DND-41 (cell line): ENCODE measurements at regions not wholly inside any gene's neighbourhood (a gene's known extent, or its start where the extent isn't known, plus 50 kb on each side); places are given as distances from the start of the nearest gene placed in this dataset.

Source experiments
- ATAC-seq: fragments of 200-7000 bp; cut with Tn5 transposase; 3 replicates; pipeline ENCODE4 v1.9.1; 2021; ENCODE audit warnings: low read depth; ENCODE audit not compliant: insufficient read depth
- DNase-seq: peaks from one replicate; pipeline ENCODE4 v3.0.0-alpha.2; 2020
- H2AFZ ChIP-seq: 2 replicates; pipeline ENCODE4 v1.6.0; 2012; ENCODE audit warnings: low read depth, low read length
- H3K27ac ChIP-seq: 2 replicates; pipeline ENCODE4 v1.5.1; 2012; ENCODE audit warnings: low read length, inconsistent platforms
- H3K27me3 ChIP-seq: fragments of 200-600 bp; sonication (generic); 2 replicates; pipeline ENCODE4 v1.6.0; 2012; ENCODE audit warnings: low read length, mild to moderate bottlenecking, inconsistent platforms; ENCODE audit not compliant: insufficient read depth, poor library complexity
- H3K36me3 ChIP-seq: 2 replicates; pipeline ENCODE4 v1.5.1; 2012; ENCODE audit warnings: low read length, inconsistent platforms; ENCODE audit not compliant: insufficient read depth
- H3K4me1 ChIP-seq: 2 replicates; pipeline ENCODE4 v1.5.1; 2012; ENCODE audit warnings: mild to moderate bottlenecking, low read length; ENCODE audit not compliant: insufficient read depth
- H3K4me2 ChIP-seq: 2 replicates; pipeline ENCODE4 v1.6.0; 2012; ENCODE audit warnings: mild to moderate bottlenecking, moderate library complexity, low read length, inconsistent platforms; ENCODE audit not compliant: insufficient read depth
- H3K4me3 ChIP-seq, 2 experiments: fragments of 200-600 bp in 1 of 2; shearing (Covaris generic) in 1 of 2; 2 replicates each; pipeline ENCODE4 v1.5.1; 2012 to 2016; ENCODE audit warnings: inconsistent platforms in 2 of 2, low read length in 2 of 2, mild to moderate bottlenecking in 2 of 2, low read depth in 1 of 2, moderate library complexity in 1 of 2
- H3K79me2 ChIP-seq: 2 replicates; pipeline ENCODE4 v1.6.0; 2012; ENCODE audit warnings: low read length, inconsistent platforms; ENCODE audit not compliant: insufficient read depth
- H3K9ac ChIP-seq: 2 replicates; pipeline ENCODE4 v1.6.0; 2012; ENCODE audit warnings: low read depth, mild to moderate bottlenecking, inconsistent platforms, low read length, moderate library complexity
- H3K9me3 ChIP-seq: 2 replicates; pipeline ENCODE4 v1.5.1; 2012; ENCODE audit warnings: low read length, moderate library complexity, mild to moderate bottlenecking, inconsistent platforms; ENCODE audit not compliant: insufficient read depth, severe bottlenecking
- H4K20me1 ChIP-seq: 2 replicates; pipeline ENCODE4 v1.6.0; 2012; ENCODE audit warnings: low read length; ENCODE audit not compliant: insufficient read depth
- EZH2 ChIP-seq: IDR thresholded peaks from 3 replicates; pipeline ENCODE4 v1.6.1; 2012; ENCODE audit warnings: borderline replicate concordance, low read depth, mild to moderate bottlenecking, moderate library complexity, low read length, inconsistent platforms; ENCODE audit not compliant: severe bottlenecking
- TF ChIP-seq, protein P1 (sequence below): IDR thresholded peaks from 2 replicates; pipeline ENCODE4 v1.5.1; 2012; ENCODE audit warnings: borderline replicate concordance, low read length, moderate library complexity, mild to moderate bottlenecking; ENCODE audit not compliant: poor library complexity, severe bottlenecking; ENCODE audit errors: extremely low read depth

- Histone ChIP-seq H3K36me3 (no peaks in the 10 kb centered on the region), H3K4me1 (no peaks in the 10 kb centered on the region), H3K9ac (no peak overlapping the region), H3K79me2 (no peaks in the 10 kb centered on the region), H3K27ac (no peak overlapping the region), H2AFZ (no peak overlapping the region), H3K27me3 (no peaks in the 10 kb centered on the region), H3K4me3 (no peak overlapping the region), H3K9me3 (peaks cover 5% of the 10 kb centered on the region), H3K4me2 (no peak overlapping the region), H4K20me1 (no peaks in the 10 kb centered on the region)
- ATAC-seq (no peak), DNase-seq (no peak)
- TF ChIP-seq EZH2, result no peak
- TF ChIP-seq, protein P1, sequence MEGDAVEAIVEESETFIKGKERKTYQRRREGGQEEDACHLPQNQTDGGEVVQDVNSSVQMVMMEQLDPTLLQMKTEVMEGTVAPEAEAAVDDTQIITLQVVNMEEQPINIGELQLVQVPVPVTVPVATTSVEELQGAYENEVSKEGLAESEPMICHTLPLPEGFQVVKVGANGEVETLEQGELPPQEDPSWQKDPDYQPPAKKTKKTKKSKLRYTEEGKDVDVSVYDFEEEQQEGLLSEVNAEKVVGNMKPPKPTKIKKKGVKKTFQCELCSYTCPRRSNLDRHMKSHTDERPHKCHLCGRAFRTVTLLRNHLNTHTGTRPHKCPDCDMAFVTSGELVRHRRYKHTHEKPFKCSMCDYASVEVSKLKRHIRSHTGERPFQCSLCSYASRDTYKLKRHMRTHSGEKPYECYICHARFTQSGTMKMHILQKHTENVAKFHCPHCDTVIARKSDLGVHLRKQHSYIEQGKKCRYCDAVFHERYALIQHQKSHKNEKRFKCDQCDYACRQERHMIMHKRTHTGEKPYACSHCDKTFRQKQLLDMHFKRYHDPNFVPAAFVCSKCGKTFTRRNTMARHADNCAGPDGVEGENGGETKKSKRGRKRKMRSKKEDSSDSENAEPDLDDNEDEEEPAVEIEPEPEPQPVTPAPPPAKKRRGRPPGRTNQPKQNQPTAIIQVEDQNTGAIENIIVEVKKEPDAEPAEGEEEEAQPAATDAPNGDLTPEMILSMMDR, result no peak
Observed at GRCh38 chr6:14200047-14200446, 82.5 kb downstream of the CD83 start.

GRCh38 chr6:14202947-14203346 lies 85.4 kb downstream of the CD83 start:
- H4K20me1 ChIP-seq, result no peaks in the 10 kb centered on the region
- H3K36me3 ChIP-seq, result no peaks in the 10 kb centered on the region
- H3K4me3 ChIP-seq, result no peak overlapping the region
- H3K27me3 ChIP-seq, result no peaks in the 10 kb centered on the region
- DNase-seq (no peak), ATAC-seq (no peak)
- no peak overlapping the region for H3K9ac ChIP-seq
- H3K4me1 ChIP-seq, result no peaks in the 10 kb centered on the region
- H3K27ac ChIP-seq, result no peak overlapping the region
- H2AFZ ChIP-seq, result no peak overlapping the region
- no peak overlapping the region for H3K4me2 ChIP-seq
- no peaks in the 10 kb centered on the region for H3K79me2 ChIP-seq
- TF ChIP-seq EZH2, result no peak
- TF ChIP-seq, protein P1, result no peak
- H3K9me3 ChIP-seq, result peaks cover 5% of the 10 kb centered on the region

DNA sequence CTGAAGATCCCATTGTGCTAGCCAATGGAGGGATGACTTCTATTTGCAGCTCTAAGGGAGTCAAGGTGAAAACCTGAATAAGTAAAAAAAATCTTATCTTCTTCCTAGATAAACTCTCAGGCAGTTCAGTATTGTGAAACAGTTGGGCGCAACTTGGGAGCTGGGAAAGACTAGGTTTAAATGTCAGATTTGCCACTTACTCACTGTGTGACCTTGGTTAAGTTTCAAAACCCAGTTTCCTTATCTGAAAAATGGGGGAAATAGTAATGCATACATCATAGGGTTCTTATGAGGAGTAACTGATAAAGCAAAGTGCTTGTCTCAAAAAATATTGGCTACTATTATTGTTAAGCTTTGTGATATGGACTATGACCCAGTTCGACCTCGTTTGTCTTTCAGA lies 88.8 kb downstream of the CD83 start:
- H3K9ac ChIP-seq, result no peak overlapping the region
- no peak for DNase-seq

More for the DNA sequence above, 88.8 kb downstream of the CD83 start:
- Histone ChIP-seq H3K27me3 (no peaks in the 10 kb centered on the region), H4K20me1 (no peaks in the 10 kb centered on the region), H3K79me2 (no peaks in the 10 kb centered on the region), H3K9me3 (no peaks in the 10 kb centered on the region), H3K4me3 (no peak overlapping the region), H3K4me2 (no peak overlapping the region), H2AFZ (no peak overlapping the region), H3K36me3 (no peaks in the 10 kb centered on the region), H3K27ac (no peak overlapping the region), H3K4me1 (peaks cover 9% of the 10 kb centered on the region)
- TF ChIP-seq EZH2, result no peak
- TF ChIP-seq, protein P1, result no peak
- ATAC-seq, result no peak
